MM.1S (cell line): ENCODE measurements at regions not wholly inside any gene's neighbourhood (a gene's known extent, or its start where the extent isn't known, plus 50 kb on each side); places are given as distances from the start of the nearest gene placed in this dataset.

ENCODE experiments used
- CTCF ChIP-seq: fragments of 300-600 bp; sonication (generic); IDR thresholded peaks from 2 replicates; pipeline ENCODE4 v1.5.1; 2016; ENCODE audit warnings: antibody characterized with exemption, low read length, mixed read lengths
- EZH2 ChIP-seq: fragments of 300-600 bp; sonication (generic); optimal IDR thresholded peaks from 2 replicates; pipeline ENCODE3; 2017; ENCODE audit warnings: low read depth, mild to moderate bottlenecking, antibody characterized with exemption, low read length, mixed read lengths

GRCh38 chr9:99760421-99760820 is 61.3 kb upstream of the NR4A3 start:
- TF ChIP-seq CTCF (no peak), EZH2 (no peak)
